LHCN-M2 (cell line): ENCODE measurements at regions not wholly inside any gene's neighbourhood (a gene's known extent, or its start where the extent isn't known, plus 50 kb on each side); places are given as distances from the start of the nearest gene placed in this dataset.

Source experiments
- DNase-seq: peaks from one replicate; pipeline ENCODE4 v3.0.0-alpha.2; 2012; ENCODE audit warnings: low read depth

DNA sequence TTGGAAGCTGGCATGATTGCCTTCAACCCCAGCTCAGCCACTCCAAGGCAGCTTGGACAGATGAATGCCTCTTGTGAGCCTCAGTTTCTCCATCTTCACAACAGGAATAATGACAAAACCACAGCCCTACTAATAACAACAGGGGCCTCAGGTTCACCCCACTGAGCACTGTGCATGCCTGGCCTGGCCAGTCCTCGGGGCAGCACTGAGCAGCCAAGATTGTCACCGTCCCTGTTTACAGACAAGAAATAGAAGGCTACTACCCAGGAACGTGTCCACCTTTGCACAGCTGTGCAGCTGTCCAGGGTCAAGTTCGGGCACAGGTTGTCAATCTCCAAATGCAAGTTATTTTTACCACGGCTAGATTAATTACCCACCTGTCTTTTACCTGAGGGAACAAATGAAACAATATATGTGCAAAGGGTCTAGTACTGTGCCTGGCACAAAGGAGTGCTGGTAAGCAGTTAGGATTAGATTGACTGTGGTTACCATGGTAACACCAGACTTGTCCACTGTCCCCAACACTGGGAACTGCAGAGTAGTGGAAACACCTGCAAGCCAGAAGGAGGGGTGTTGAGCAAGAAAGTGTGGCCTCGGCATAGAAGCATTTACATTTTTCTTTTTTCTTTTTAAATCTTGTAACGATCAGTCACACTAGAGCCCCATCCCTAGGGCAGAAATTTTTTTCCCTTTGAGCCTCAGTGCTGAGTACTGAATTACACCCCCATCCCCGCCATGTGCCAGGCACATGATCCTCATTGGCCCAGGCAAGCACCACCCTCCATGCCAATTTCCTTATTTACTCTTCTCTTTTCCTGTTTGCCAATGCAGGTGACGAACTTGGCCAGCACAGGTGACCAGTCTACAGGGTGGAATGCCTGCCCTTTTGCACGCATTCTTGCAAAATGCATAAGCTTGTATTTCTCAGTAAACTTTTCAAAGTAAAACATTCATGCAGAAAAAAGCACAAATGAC, 66.3 kb upstream of the SLC6A6 start:
- no peak for DNase-seq

DNA sequence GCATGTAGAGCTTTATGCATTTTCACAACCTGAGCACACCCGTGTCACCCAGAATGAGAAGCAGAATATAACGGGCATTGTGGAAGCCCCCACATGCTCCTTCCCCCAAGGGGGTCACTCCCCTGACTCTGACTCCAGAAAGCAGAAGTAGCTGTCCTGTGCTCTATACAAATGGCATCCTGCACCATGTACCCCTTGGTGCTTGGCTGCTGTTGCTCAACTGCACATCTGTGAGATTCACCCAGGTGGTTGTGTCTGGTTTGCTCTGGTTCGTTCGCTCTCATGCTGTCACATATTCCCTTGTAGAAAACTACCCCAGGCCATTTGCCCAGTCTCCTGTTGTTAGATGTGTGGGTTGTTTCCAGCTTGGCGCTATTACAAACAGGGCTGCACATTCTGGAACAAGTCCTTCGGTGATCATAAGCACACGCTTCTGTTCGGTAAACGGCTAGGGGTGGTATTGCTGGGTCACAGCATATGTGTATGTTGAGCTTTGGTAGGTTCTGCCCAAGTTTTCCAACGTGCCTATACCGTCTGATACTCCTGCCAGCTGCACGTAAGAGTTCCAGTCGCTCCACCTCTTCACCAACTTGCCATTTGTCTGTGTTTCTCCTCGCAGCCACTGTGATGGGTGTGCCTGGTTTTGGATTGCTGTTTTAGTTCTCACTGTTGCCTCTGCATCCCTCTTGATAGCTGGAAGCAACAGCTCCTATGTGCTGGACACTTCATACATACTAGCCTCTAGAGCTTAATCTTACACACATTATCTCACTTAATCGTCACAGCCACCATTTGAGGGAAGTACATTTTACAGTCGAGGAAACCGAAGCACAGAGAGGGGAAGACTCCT, 65.4 kb upstream of the SLC6A6 start:
- no peak for DNase-seq

DNA sequence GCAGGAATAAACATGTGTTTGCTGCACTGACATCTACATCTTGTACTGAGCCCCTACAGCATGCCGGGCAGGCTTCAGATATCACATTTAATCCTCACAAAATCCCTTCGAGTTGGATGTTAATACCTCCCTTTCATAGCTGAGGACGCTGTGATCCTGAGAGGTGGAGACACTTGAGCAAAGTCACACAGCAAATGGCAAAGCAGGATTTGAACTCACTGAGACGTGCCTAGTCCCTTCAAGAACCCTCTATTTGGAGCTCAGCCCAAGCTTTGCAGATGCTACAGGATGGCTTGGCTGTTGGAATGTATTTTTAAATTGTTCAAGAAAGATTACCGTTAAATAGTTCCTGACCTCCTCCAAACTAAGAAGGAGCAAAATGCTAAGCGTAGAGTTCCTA, 64.6 kb upstream of the SLC6A6 start:
- DNase-seq: no peak

DNA sequence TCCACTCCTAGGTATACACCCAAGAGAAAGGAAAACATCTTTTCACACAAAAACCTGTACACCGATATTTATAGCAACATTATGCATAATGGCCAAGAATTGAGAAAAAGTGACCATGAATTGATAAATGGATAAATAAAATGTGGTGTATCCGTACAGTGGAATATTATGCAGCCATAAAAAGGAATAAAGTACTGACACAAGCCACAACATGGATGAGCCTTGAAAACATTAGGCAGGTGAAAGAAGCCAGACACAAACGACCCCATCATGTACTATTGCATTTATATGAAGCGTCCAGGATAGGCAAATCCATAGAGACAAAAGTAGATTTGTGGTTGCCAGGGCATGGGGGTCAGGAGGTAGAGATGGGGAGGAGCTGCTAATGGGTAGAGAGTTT, 64.2 kb upstream of the SLC6A6 start:
- DNase-seq: no peak

DNA sequence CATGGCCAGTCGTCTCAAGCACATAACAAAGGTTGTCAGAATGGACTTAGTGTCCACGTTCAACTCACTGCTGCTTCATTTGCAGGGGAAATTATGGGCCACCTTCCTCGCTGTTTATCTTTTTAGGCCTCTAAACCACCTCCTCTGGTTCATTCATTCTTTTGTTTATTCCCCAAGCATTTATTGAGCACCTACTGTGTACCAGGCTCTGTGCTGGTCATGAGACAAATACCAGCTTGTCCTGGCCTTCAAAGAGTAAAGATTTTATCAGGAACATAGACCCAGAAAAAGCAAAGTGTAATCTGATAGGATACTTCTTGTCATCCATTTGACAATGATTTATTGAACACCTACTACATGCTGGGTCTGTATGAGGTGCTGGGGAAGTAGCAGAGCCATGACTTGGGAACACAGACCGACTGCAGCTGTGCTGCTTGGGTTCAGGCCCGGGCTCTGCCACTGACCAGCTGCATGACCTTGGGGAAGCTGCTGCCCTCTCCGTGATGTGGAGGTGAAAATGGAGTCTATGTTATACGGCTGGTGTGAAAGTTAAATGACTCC, 63.4 kb upstream of the SLC6A6 start:
- no peak for DNase-seq

DNA sequence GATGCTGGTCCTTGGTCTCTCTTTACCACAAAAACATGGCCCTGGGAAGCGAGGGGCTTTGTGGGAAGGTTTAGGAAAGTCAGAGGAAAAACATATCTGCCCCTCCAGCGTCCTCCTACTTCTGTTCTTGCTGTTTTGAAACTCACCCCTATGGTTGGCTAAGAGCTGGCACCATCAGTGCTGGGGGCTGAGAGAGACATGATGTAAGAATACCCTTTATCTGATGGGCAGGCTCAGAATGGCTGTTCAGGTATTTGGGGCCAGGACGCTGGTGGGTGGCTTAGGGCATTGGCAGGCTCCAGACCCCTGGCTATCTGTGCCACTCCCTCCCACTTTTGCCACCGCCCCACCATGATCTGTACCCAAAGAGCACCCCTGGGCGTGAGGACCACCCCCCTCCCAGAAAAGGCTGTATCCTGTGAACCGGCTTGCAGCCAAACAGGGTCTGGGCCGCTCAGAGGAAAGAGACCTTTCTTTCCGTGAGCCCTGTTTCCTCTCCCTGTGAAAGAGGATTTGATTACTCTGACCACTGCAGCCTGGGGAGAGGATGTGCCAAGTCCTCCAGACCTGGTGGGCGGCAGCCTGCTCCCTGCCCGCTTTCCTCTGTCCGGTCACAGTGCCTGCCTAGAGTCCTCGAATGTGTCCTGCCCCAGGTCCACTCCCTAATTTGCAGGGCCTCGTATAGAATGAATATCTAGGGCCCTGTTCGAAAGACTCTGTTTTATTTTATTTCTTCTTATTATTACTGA, 61.3 kb upstream of the SLC6A6 start:
- no peak for DNase-seq

DNA sequence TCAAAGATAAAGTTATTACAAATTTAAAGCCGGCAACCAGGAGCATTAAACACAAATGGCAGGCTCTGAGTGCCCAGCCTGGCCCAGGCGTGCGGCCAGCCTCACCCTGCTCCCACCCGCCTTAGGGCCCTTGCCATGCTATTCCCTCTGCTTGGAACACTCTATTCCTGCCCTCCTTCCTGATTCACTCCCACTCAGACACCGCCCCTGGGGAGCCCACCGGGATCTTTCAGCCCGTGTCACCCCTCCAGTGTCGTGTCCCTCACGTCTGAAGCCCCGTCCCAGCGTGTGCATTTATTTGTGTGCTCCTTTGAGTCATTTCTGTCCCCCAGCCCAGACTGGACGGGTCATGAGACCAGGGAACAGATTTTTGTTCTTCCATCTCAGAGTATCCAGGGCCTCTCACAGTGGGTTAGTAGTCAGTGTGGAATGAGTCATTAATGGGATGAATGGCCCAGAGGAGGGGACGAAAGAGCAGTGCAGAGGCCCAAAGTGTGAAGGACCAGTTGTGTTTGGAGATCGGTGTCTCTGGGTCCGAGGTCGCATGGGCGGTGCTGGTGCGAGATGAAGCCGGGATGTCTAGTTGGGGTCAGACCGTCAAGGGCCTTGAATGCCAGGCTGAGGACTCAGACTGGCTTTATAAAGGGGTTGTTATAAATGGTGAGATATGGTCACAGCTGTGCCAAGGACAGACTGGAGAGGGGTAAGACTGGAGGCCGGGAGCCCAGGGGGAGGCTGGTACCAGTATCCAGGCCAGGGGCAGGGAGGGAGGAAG, 58.9 kb upstream of the SLC6A6 start:
- no peak for DNase-seq

DNA sequence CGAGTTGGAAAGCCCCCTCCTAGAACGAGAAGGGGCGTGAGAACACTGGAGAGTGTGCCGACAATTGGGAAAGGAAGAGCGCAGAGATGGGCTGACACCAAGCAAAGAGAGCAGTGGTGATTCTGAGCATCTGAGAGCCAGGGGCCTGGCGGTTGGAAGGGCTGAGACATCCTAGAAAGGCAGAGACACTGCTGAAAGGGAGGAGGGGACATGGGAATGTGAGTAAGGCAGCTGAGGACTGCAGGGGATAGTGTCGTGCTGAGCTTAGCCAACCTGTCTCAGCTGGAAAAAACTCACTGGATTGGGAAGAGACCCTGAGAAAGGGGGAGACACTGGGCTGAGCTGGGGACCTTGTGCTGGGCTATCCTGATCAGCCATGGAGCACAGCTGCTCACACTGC, 58.1 kb upstream of the SLC6A6 start:
- DNase-seq: no peak

DNA sequence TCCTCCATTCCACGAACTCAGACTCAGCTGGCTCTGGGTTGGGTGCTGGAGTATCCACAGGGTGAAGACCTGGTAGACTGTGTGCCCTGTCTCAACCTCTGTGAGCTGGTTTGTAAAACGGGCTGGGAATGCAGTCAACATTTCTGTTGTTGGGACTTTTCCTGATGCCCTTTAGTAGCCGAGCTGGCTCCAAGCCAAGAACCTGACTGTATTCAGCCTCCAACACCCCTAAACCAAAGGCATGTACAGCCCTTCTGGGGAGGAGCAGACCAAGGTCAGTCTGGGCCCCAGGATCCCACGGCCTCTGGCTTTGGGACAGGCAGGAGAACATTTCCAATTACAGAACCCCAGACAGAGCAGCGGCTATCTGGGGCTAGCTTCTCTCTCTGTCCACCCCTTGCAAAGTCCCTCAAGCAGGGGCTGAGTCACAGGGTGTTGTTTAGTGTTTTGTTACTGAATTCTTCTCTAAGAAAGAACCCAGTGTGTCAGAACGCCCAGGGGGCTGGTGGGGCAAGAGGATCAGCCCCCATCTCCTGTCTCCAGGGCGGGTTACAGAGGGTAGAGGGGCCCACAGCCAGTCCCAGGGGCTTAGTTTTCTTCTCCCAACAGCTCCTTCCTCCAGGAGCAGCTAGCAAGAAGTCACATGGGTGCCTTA, 56.8 kb upstream of the SLC6A6 start:
- no peak for DNase-seq

DNA sequence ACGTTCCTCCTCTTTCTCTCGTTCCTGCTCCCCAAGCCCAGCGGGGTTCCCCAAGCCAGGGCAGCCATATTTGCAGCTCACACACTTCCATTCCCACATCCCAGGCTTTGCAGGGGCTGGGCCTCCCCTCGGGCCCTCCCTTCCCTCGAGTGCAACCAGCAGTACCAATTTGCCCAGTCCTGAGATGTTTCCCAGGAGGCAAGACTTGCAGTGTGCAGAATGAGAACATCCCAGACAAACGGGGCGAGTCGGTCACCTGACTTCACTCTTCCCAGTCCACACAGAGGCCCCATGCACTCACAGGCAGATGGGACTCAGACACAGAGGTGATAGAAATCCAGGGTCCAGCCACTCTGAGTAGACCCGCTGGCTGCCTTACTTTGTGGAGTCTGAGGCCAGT, 56.2 kb upstream of the SLC6A6 start:
- DNase-seq: no peak

DNA sequence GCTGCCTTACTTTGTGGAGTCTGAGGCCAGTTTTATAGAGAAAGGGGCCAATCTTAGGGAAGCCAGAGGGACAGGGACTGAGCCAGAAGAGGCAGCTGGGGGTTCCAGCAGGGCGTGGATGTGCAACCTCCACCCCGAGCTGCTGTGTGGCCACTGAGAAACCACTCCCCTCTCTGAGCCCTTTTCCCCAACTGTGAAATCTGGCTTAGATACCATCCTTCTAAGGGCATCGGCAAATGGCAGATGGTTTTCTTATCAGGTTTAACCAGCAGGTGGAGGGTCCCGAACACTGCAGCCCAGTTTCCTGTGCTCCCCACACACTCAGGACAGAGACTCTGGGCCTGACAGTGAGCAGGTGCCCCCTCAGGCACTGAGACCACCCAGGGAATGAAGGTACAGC, 55.8 kb upstream of the SLC6A6 start:
- DNase-seq: no peak

DNA sequence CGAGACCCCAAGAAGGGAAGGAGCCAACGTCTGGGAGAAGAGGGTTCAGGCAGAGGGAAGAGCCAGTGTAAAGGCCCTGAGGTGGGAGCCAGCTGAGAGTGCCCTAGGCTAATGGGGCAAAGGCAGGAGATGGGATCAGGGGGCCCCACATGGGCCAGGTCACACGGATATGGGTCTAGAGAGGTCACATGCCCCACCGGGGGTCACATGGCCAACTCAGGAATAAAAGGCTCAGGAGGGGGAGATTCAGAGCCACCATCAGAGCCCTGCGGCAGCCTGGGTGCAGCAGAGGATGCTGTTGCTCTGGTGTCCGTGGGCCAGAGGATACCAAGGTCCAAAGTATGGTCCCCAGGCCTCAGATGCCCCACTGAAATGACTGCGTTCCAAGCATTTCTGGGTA, 55.3 kb upstream of the SLC6A6 start:
- DNase-seq: no peak

DNA sequence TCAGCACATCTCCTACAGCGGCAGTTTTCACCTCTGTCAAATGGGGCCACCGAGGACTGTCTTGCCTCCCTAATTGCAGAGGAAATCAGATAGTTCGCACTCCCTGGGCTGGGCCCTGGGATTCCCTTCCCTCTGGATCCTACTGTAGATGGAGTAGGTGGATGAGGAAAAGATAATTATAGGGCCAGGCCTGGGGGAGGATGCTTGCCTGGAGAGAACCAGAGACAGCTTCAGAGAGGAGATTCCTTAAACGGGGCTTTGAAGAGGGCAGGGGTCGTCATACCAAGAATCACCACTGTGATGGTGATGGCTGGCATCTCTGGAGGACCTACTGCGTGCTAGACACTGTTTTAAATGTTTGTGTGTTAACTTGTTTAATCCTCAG, 50.8 kb upstream of the SLC6A6 start:
- no peak for DNase-seq

DNA sequence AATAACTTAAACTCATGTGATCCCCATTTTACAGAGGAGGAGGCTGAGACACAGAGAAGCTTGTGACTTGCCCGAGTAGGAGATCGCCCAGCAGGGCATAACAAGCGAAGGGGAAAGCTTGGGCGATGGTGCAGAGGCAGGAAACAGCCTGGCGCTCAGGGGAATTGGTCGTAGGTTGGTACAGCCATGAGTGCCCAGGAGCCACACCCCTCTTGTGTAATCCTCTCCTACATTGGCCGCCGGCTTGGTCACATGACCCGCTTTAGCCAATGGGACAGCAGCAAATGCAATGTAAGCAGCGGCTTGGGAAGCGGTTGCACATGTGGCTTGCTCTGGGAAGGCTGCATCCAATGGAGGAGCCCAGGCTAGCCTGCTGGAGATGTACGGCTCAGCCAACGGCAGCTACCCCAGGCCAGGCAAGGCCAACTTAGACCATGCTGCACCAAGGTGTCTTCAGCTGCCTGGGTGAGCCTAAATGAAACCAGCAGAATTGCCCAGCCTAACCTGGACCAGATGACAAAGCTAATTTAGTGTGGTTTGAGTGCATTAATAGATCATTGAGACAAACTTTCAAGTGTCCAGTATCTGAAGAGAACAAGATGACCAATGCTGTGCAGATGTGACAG, 50.3 kb upstream of the SLC6A6 start:
- peak; percentile 24 for DNase-seq
